ENCODE measurements at regions not wholly inside any gene's neighbourhood (a gene's known extent, or its start where the extent isn't known, plus 50 kb on each side); places are given as distances from the start of the nearest gene placed in this dataset.

- TF ChIP-seq POLR2A (IDR thresholded peaks at IDR 0.05) = no peak
- no peak for TF ChIP-seq CTCF (IDR thresholded peaks at IDR 0.05)
- 84 to 85% methylated on average over 2 of the region's 2 CpGs for WGBS, 2 donors
- intact Hi-C loops (cut with DNase I; ENCODE audit: low total_unique reads) = no loop called here
- no peak overlapping the region for H3K4me3 ChIP-seq (ENCODE audit: low read depth, poor library complexity, severe bottlenecking)
- DNase-seq (ENCODE audit: low spot score in 2 of 2) = no peak
Observed at GRCh38 chr12:73902260-73902659, 635.4 kb upstream of the ATXN7L3B start.

- TF ChIP-seq CTCF (IDR thresholded peaks at IDR 0.05) (no peak), POLR2A (IDR thresholded peaks at IDR 0.05) (no peak)
- 78 to 84% methylated on average over 4 of the region's 4 CpGs for WGBS, 2 donors
- intact Hi-C loops (cut with DNase I; ENCODE audit: low total_unique reads) = no loop called here
- DNase-seq (ENCODE audit: low spot score in 2 of 2) = no peak
- H3K4me3 ChIP-seq (ENCODE audit: low read depth, poor library complexity, severe bottlenecking) = no peak overlapping the region
Observed at GRCh38 chr12:73906757-73907156, 630.9 kb upstream of the ATXN7L3B start.

GRCh38 chr12:73935817-73936216, 601.8 kb upstream of the ATXN7L3B start:
- DNase-seq (ENCODE audit: low spot score in 2 of 2) = no peak
- H3K4me3 ChIP-seq (ENCODE audit: low read depth, poor library complexity, severe bottlenecking) = no peak overlapping the region
- 20 to 41% methylated on average over 1 of the region's 1 CpG for WGBS, 2 donors
- intact Hi-C loops (cut with DNase I; ENCODE audit: low total_unique reads) = no loop called here
- TF ChIP-seq CTCF (IDR thresholded peaks at IDR 0.05) (no peak), POLR2A (IDR thresholded peaks at IDR 0.05) (no peak)

- no peak for DNase-seq (ENCODE audit: low spot score in 2 of 2)
- intact Hi-C loops (cut with DNase I; ENCODE audit: low total_unique reads) = no loop called here
- H3K4me3 ChIP-seq (ENCODE audit: low read depth, poor library complexity, severe bottlenecking) = no peak overlapping the region
- 65 to 70% methylated on average over 8 of the region's 8 CpGs for WGBS, 2 donors
- TF ChIP-seq POLR2A (IDR thresholded peaks at IDR 0.05) (no peak), CTCF (IDR thresholded peaks at IDR 0.05) (no peak)
Observed at GRCh38 chr12:73947326-73948026, 590.2 kb upstream of the ATXN7L3B start.

- TF ChIP-seq POLR2A (IDR thresholded peaks at IDR 0.05) = no peak
- no peak for TF ChIP-seq CTCF (IDR thresholded peaks at IDR 0.05)
- no peak overlapping the region for H3K4me3 ChIP-seq (ENCODE audit: low read depth, poor library complexity, severe bottlenecking)
- no peak for DNase-seq (ENCODE audit: low spot score in 2 of 2)
- WGBS, 2 donors = 44 to 64% methylated on average over 1 of the region's 1 CpG
- intact Hi-C loops (cut with DNase I; ENCODE audit: low total_unique reads) = no loop called here
Observed at GRCh38 chr12:73950507-73950906, 587.1 kb upstream of the ATXN7L3B start.
